Skeletal muscle tissue (tissue), 3 donors: ENCODE measurements at regions not wholly inside any gene's neighbourhood (a gene's known extent, or its start where the extent isn't known, plus 50 kb on each side); places are given as distances from the start of the nearest gene placed in this dataset.

Source experiments
- H3K27ac ChIP-seq: one replicate; pipeline ENCODE4 v1.7.0; 2013; ENCODE audit warnings: mild to moderate bottlenecking, low read depth, low read length, inconsistent platforms
- H3K27me3 ChIP-seq, 3 donors: one replicate each; pipeline ENCODE4 v1.7.0; 2013; ENCODE audit warnings: low read length in 3 of 3; ENCODE audit not compliant: control insufficient read depth in 3 of 3, insufficient read depth in 3 of 3
- H3K36me3 ChIP-seq, 3 donors: one replicate each; pipeline ENCODE4 v1.7.0; 2013; ENCODE audit warnings: low read length in 3 of 3; ENCODE audit not compliant: control insufficient read depth in 3 of 3, insufficient read depth in 3 of 3
- H3K4me1 ChIP-seq, 3 donors: one replicate each; pipeline ENCODE4 v1.7.0; 2013; ENCODE audit warnings: low read length in 3 of 3, mild to moderate bottlenecking in 3 of 3; ENCODE audit not compliant: control insufficient read depth in 3 of 3, insufficient read depth in 3 of 3
- H3K4me3 ChIP-seq, 3 donors: one replicate each; pipeline ENCODE4 v1.7.0; 2013; ENCODE audit warnings: low read length in 3 of 3
- H3K9ac ChIP-seq, 3 donors: one replicate each; pipeline ENCODE4 v1.7.0; 2013; ENCODE audit warnings: low read length in 3 of 3, mild to moderate bottlenecking in 3 of 3, moderate library complexity in 2 of 3, low read depth in 1 of 3
- H3K9me3 ChIP-seq, 3 donors: one replicate each; pipeline ENCODE4 v1.7.0; 2013; ENCODE audit warnings: low read length in 3 of 3; ENCODE audit not compliant: control insufficient read depth in 3 of 3
- donor health status: Osteomylitis.

DNA sequence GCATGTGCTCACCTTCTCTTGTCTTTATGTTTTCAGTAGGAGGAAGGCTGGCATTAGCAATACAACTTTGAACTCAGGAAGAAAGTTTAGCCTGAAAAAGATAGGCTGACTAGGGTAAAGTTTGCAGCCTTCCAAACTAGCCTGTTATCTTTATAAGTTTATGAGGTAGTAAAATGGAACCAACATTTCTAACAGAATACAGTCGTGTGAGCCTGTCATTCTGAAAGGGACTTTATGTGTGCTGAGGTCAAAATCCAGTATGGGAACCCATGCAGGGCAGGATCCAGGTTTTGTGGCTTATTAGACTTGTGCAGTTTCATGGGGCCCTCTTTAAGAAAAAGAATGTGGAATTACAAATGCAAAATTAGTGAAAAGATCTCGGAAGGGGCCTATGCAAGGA lies 201.0 kb upstream of the PRPS1L1 start:
- Histone ChIP-seq H3K4me1 (no peaks in the 10 kb centered on the region), H3K36me3 (no peaks in the 10 kb centered on the region), H3K4me3 (no peak overlapping the region), H3K27ac (no peak overlapping the region), H3K9me3 (no peaks in the 10 kb centered on the region), H3K27me3 (no peaks in the 10 kb centered on the region), H3K9ac (no peak overlapping the region)

DNA sequence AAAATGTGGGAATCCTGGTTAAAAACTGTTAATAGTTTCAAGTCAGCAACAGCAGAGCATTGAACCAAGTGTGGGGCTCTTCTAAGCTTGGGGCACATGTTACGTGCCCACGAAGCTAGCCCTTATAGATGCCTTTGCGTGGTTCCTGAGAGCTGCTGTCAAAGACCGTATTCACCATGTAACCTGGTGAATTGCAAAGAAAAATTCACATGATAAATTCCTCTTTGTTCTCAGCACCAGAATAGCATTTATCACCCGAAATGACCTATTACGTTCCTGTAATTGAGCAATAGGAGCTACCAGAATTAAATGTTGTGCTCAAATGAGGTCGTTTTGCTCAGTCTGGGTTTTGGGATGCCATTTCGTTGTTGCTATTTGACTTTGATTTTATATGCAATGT lies 202.6 kb upstream of the PRPS1L1 start:
- no peak overlapping the region for H3K4me3 ChIP-seq
- no peaks in the 10 kb centered on the region for H3K4me1 ChIP-seq
- H3K36me3 ChIP-seq: no peaks in the 10 kb centered on the region
- H3K9ac ChIP-seq: no peak overlapping the region
- H3K9me3 ChIP-seq: no peaks in the 10 kb centered on the region
- no peaks in the 10 kb centered on the region for H3K27me3 ChIP-seq
- H3K27ac ChIP-seq: no peak overlapping the region

DNA sequence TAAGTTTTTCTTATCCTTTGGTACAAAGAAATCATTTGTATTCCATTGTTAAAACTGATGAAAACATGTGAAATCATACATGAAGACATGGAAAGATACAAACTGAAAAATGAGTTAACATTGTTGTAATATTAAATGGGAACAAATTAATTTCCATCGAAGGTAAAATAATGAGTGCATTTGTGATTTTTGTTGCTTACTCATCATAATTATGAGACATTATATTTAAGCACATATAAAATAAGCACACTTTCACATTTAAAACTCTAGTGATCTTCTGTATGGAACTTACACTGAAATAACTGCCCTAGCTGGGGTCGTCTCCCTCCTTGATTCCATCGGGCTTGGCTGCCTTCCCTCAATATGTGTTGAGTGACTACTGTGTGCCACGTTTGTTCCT lies 204.2 kb upstream of the PRPS1L1 start:
- Histone ChIP-seq H3K36me3 (no peaks in the 10 kb centered on the region), H3K27me3 (no peaks in the 10 kb centered on the region), H3K9me3 (no peaks in the 10 kb centered on the region), H3K27ac (no peak overlapping the region), H3K4me1 (no peaks in the 10 kb centered on the region), H3K9ac (no peak overlapping the region), H3K4me3 (no peak overlapping the region)

DNA sequence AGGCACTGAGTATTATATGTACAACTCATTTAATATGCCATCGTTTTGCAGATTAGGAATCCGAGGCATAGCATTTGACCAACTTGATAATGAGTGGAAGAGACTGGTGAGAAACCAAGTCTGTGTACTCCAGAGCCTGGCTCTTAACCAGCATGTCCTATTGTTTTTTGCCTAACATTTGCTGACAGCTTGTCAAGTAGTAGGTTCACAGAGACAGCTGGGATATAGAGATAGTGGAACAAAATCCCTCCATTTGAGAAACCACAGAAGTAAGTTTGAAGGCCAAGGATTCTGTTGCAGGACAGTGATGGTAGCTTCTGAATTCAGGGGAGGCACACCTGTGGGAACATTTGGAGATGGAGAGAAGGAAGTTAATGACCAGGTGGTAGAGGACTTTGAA lies 206.9 kb upstream of the PRPS1L1 start:
- Histone ChIP-seq H3K9ac (no peak overlapping the region), H3K9me3 (no peaks in the 10 kb centered on the region), H3K36me3 (no peaks in the 10 kb centered on the region), H3K4me3 (no peak overlapping the region), H3K27ac (no peak overlapping the region), H3K4me1 (no peaks in the 10 kb centered on the region), H3K27me3 (no peaks in the 10 kb centered on the region)

DNA sequence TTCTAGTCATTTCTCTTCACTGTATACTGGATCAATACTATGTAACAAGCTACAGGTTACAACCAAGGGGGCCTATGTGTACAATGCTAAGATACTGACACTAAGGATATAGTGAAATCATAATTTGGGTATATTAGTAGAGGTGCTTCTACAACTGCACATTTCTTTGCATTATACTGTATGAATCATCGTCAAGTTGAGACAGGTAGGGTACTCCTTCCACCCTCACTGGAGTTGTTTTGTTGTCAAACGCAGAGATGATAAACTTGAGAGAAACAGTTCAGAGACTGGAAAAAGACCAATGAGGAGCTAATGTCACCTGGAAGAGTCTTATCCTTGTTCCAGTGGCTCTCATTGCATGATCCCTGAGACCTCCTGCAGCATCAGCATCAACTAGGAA lies 208.2 kb upstream of the PRPS1L1 start:
- Histone ChIP-seq H3K9ac (no peak overlapping the region), H3K4me1 (no peaks in the 10 kb centered on the region), H3K27me3 (no peaks in the 10 kb centered on the region), H3K4me3 (no peak overlapping the region), H3K9me3 (no peaks in the 10 kb centered on the region), H3K27ac (no peak overlapping the region), H3K36me3 (no peaks in the 10 kb centered on the region)

DNA sequence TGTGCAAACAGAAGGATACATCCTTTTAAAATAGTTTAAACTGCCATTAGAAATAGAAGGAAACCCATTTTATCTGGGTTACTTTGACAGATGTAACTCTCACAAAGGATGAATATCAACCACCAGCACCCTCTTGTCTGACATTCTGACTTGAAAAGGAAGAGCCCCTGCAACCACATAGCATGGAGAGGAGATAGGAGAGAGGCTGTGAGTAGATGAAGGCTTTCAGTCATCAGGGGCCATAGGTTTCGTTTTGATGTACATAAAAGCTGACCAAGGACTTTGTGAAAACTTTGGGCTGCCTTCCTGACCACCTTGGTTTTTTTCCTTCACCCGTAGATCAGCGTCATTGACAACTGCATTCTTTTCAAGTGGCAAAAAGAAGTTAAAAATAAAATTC lies 211.6 kb upstream of the PRPS1L1 start:
- H3K9ac ChIP-seq: no peak overlapping the region
- peaks cover 0 to 2% (median 0%) of the 10 kb centered on the region in 3 donors for H3K9me3 ChIP-seq
- H3K4me3 ChIP-seq: no peak overlapping the region
- H3K4me1 ChIP-seq: no peaks in the 10 kb centered on the region
- no peaks in the 10 kb centered on the region for H3K36me3 ChIP-seq
- H3K27me3 ChIP-seq: no peaks in the 10 kb centered on the region
- no peak overlapping the region for H3K27ac ChIP-seq

DNA sequence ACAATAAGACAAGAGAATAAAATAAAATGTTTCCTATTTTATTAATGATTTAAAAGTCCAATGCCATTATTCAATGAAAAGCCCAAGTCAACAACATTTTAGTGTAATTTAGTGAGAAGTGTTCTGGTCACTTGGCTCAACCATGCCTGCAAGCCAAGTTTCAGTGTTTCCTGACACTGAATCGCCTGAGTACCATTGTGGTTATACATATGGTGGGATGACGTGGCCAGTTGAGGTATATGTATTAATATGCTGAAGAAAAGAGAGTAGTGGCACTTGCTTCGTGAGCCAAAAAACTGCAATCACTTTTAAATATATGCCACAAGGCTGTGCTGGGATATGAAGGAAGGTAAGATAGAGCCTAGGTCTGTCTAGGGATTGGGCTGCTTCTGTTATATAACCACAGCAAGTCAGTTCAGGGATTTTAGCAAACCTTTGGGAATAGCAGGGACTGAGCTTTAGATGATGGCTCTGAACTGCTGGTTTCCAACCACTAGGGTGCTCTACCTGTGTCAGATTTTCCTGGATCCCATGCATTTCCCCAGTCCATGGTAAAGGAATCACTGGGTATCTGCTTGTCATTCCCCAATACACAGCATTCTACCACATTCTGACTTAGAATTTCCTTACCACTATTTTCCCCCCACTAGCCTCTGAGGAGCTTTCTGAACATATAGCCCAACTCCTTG lies 214.0 kb upstream of the PRPS1L1 start:
- no peaks in the 10 kb centered on the region for H3K36me3 ChIP-seq
- peaks cover 0 to 2% (median 0%) of the 10 kb centered on the region in 3 donors for H3K9me3 ChIP-seq
- no peaks in the 10 kb centered on the region for H3K27me3 ChIP-seq
- H3K4me1 ChIP-seq: no peaks in the 10 kb centered on the region
- no peak overlapping the region for H3K4me3 ChIP-seq
- no peak overlapping the region for H3K27ac ChIP-seq
- H3K9ac ChIP-seq: no peak overlapping the region

DNA sequence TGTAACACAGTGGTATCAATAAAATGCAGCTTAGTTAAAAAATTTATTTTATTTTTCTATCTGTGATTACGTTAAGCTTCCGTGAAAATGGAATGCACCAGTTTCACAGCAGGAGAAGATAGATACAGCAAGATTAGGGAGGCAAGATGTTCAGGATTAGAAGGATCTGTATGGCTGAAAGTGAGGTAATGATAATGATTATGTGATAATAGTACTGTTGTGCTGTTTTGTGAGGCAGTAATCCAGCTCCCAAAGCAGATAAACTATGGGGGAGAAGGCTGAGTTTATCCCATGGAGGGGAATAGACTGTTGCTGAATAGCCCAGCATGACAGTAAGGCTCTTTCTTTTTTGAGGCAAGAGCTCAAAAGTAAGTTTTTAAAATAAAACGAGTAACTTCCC lies 216.1 kb upstream of the PRPS1L1 start:
- H3K4me1 ChIP-seq: no peaks in the 10 kb centered on the region
- H3K9ac ChIP-seq: no peak overlapping the region
- H3K9me3 ChIP-seq: peaks cover 0 to 2% (median 0%) of the 10 kb centered on the region in 3 donors
- H3K36me3 ChIP-seq: no peaks in the 10 kb centered on the region
- no peak overlapping the region for H3K27ac ChIP-seq
- no peak overlapping the region for H3K4me3 ChIP-seq
- H3K27me3 ChIP-seq: no peaks in the 10 kb centered on the region

DNA sequence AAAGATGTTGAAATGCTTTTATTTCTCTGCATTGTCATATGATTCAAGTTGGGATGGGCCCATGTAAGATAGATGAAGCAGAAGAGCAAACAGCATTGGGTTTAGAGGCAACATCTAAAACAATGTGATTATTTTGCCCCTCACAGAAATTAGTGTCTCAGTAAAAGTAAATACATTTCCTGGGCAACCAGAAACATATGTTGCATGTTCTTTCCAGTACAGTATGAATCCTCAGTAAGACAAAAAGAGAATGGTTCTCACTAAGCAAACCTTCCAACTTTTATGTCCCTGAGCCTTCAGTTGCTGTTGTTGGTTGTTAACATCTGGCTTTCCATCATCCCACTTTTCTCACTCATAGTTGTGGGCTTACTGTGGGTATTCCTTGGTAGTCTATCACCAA lies 222.5 kb upstream of the PRPS1L1 start:
- peaks cover 2 to 4% (median 4%) of the 10 kb centered on the region in 3 donors for H3K9me3 ChIP-seq
- H3K27ac ChIP-seq: no peak overlapping the region
- no peak overlapping the region for H3K4me3 ChIP-seq
- no peaks in the 10 kb centered on the region for H3K4me1 ChIP-seq
- no peaks in the 10 kb centered on the region for H3K27me3 ChIP-seq
- H3K9ac ChIP-seq: no peak overlapping the region
- H3K36me3 ChIP-seq: no peaks in the 10 kb centered on the region

DNA sequence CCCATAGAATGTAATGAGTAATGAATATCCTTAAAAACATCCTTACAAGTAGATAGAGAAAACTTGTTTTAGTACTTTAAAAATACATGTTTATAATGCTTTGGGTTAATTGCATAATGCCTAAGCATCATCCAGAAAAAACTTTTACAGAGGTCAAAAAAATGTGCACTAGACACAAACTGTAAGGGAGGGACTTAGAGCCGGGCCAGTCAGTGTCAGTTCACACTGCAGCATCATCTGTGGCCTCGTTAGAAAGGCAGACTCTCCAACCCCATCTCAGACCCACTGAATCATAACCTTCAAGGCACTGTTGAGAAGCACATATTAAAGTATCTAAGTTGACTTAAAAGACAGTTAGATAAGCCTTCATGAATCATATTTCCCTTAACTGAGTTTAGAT lies 230.1 kb upstream of the PRPS1L1 start:
- H3K27ac ChIP-seq: no peak overlapping the region
- no peaks in the 10 kb centered on the region for H3K4me1 ChIP-seq
- no peaks in the 10 kb centered on the region for H3K36me3 ChIP-seq
- H3K4me3 ChIP-seq: no peak overlapping the region
- H3K9ac ChIP-seq: no peak overlapping the region
- no peaks in the 10 kb centered on the region for H3K27me3 ChIP-seq
- no peaks in the 10 kb centered on the region for H3K9me3 ChIP-seq
